ENCODE measurements at regions not wholly inside any gene's neighbourhood (a gene's known extent, or its start where the extent isn't known, plus 50 kb on each side); places are given as distances from the start of the nearest gene placed in this dataset.
A peak's percentile ranks its signal among the peaks of the same experiment; 100 is the strongest.
"Not testable (repeated sequence)": the region's sequence is repeated elsewhere in the genome, so short reads cannot be mapped to it uniquely, and the experiment has no call there.

- no peaks in the 10 kb centered on the region for H3K9me2 ChIP-seq (replicated peaks; ENCODE audit: insufficient read depth, low read length)
- peak; percentile 26 for DNase-seq
- no peak overlapping the region for H3K4me3 ChIP-seq (ENCODE audit: low read length)
- H4K20me1 ChIP-seq (ENCODE audit: insufficient read depth, low read length), result no peaks in the 10 kb centered on the region
- H3K36me3 ChIP-seq (replicated peaks; ENCODE audit: insufficient read depth, low read length), result no peaks in the 10 kb centered on the region
- H2AFZ ChIP-seq (ENCODE audit: low read length), result no peak overlapping the region
- no peaks in the 10 kb centered on the region for H3K79me2 ChIP-seq (ENCODE audit: low read length)
- no peak overlapping the region for H3K9ac ChIP-seq (ENCODE audit: low read length)
- H3K27ac ChIP-seq (ENCODE audit: low read length), result no peak overlapping the region
- H3F3A ChIP-seq (ENCODE audit: insufficient read depth, low read length), result no peaks in the 10 kb centered on the region
- H3K9me3 ChIP-seq (replicated peaks; ENCODE audit: insufficient read depth, low read length), result no peaks in the 10 kb centered on the region
- H3K4me1 ChIP-seq (ENCODE audit: low read length), result no peaks in the 10 kb centered on the region
- no peak overlapping the region for H3K4me2 ChIP-seq (ENCODE audit: low read depth, low read length)
- no peaks in the 10 kb centered on the region for H3K27me3 ChIP-seq (replicated peaks; ENCODE audit: insufficient read depth, low read length)
- TF ChIP-seq EZH2 (optimal IDR thresholded peaks at IDR 0.05; ENCODE audit: low read depth, low read length) (no peak), EZH2phosphoT487 (IDR thresholded peaks at IDR 0.05; ENCODE audit: low read length) (no peak), CTCF (IDR thresholded peaks at IDR 0.05; ENCODE audit: low read length) (no peak)
Observed at GRCh38 chr3:189013224-189013888, 158.4 kb upstream of the TPRG1 start.

- Histone ChIP-seq H3K4me2 (ENCODE audit: low read depth, low read length) (no peak overlapping the region), H3K9me2 (replicated peaks; ENCODE audit: insufficient read depth, low read length) (no peaks in the 10 kb centered on the region), H3K4me1 (ENCODE audit: low read length) (no peaks in the 10 kb centered on the region), H3K9ac (ENCODE audit: low read length) (no peak overlapping the region), H3K27me3 (replicated peaks; ENCODE audit: insufficient read depth, low read length) (no peaks in the 10 kb centered on the region), H2AFZ (ENCODE audit: low read length) (no peak overlapping the region), H3K36me3 (replicated peaks; ENCODE audit: insufficient read depth, low read length) (no peaks in the 10 kb centered on the region), H3K27ac (ENCODE audit: low read length) (no peak overlapping the region), H3F3A (ENCODE audit: insufficient read depth, low read length) (no peaks in the 10 kb centered on the region), H3K9me3 (replicated peaks; ENCODE audit: insufficient read depth, low read length) (no peaks in the 10 kb centered on the region), H4K20me1 (ENCODE audit: insufficient read depth, low read length) (no peaks in the 10 kb centered on the region), H3K4me3 (ENCODE audit: low read length) (no peak overlapping the region), H3K79me2 (ENCODE audit: low read length) (no peaks in the 10 kb centered on the region)
- no peak for DNase-seq
- TF ChIP-seq CTCF (IDR thresholded peaks at IDR 0.05; ENCODE audit: low read length) (no peak), EZH2phosphoT487 (IDR thresholded peaks at IDR 0.05; ENCODE audit: low read length) (no peak), EZH2 (optimal IDR thresholded peaks at IDR 0.05; ENCODE audit: low read depth, low read length) (no peak)
Observed at GRCh38 chr3:189014526-189014925, 157.2 kb upstream of the TPRG1 start.

- not testable (repeated sequence) for H3K4me2 ChIP-seq (ENCODE audit: low read depth, low read length); H2AFZ ChIP-seq (ENCODE audit: low read length); H3K9me2 ChIP-seq (replicated peaks; ENCODE audit: insufficient read depth, low read length); H3K9me3 ChIP-seq (replicated peaks; ENCODE audit: insufficient read depth, low read length); H3K27me3 ChIP-seq (replicated peaks; ENCODE audit: insufficient read depth, low read length); H3K79me2 ChIP-seq (ENCODE audit: low read length); H3K27ac ChIP-seq (ENCODE audit: low read length); H3K9ac ChIP-seq (ENCODE audit: low read length); H4K20me1 ChIP-seq (ENCODE audit: insufficient read depth, low read length); H3K4me1 ChIP-seq (ENCODE audit: low read length); H3K4me3 ChIP-seq (ENCODE audit: low read length); H3F3A ChIP-seq (ENCODE audit: insufficient read depth, low read length); DNase-seq; H3K36me3 ChIP-seq (replicated peaks; ENCODE audit: insufficient read depth, low read length)
Observed at GRCh38 chr3:189022576-189023466, 148.9 kb upstream of the TPRG1 start.

- Histone ChIP-seq H3K9me2 (replicated peaks; ENCODE audit: insufficient read depth, low read length) (no peaks in the 10 kb centered on the region), H3K4me2 (ENCODE audit: low read depth, low read length) (no peak overlapping the region), H3K36me3 (replicated peaks; ENCODE audit: insufficient read depth, low read length) (no peaks in the 10 kb centered on the region), H3K79me2 (ENCODE audit: low read length) (no peaks in the 10 kb centered on the region), H3F3A (ENCODE audit: insufficient read depth, low read length) (no peaks in the 10 kb centered on the region), H3K4me1 (ENCODE audit: low read length) (no peaks in the 10 kb centered on the region), H3K9me3 (replicated peaks; ENCODE audit: insufficient read depth, low read length) (no peaks in the 10 kb centered on the region), H3K4me3 (ENCODE audit: low read length) (no peak overlapping the region), H4K20me1 (ENCODE audit: insufficient read depth, low read length) (no peaks in the 10 kb centered on the region), H3K27ac (ENCODE audit: low read length) (no peak overlapping the region), H3K9ac (ENCODE audit: low read length) (no peak overlapping the region), H3K27me3 (replicated peaks; ENCODE audit: insufficient read depth, low read length) (no peaks in the 10 kb centered on the region), H2AFZ (ENCODE audit: low read length) (no peak overlapping the region)
- no peak for DNase-seq
- TF ChIP-seq EZH2phosphoT487 (IDR thresholded peaks at IDR 0.05; ENCODE audit: low read length), result no peak
- no peak for TF ChIP-seq EZH2 (optimal IDR thresholded peaks at IDR 0.05; ENCODE audit: low read depth, low read length)
- no peak for TF ChIP-seq CTCF (IDR thresholded peaks at IDR 0.05; ENCODE audit: low read length)
Observed at GRCh38 chr3:189025866-189026265, 145.9 kb upstream of the TPRG1 start.
